ENCODE measurements at regions not wholly inside any gene's neighbourhood (a gene's known extent, or its start where the extent isn't known, plus 50 kb on each side); places are given as distances from the start of the nearest gene placed in this dataset.

GRCh38 chr10:64840341-64840740 lies 1319.1 kb downstream of the REEP3 start:
- no peak for TF ChIP-seq POLR2A (IDR thresholded peaks at IDR 0.05)
- TF ChIP-seq CTCF (IDR thresholded peaks at IDR 0.05) = no peak

All from esophagus squamous epithelium (tissue), 4 donors.